ENCODE measurements at regions not wholly inside any gene's neighbourhood (a gene's known extent, or its start where the extent isn't known, plus 50 kb on each side); places are given as distances from the start of the nearest gene placed in this dataset.
"Not testable (repeated sequence)": the region's sequence is repeated elsewhere in the genome, so short reads cannot be mapped to it uniquely, and the experiment has no call there.

GRCh38 chr3:8399686-8400085 lies 101.9 kb upstream of the LMCD1 start:
- in situ Hi-C loops (cut with HindIII; ENCODE audit: low pct_unique_long_range_greater_than_20kb, low sequenced_read_pairs): no loop called here
- DNase-seq (ENCODE audit: low read depth): no peak

GRCh38 chr3:8400911-8401310 lies 100.7 kb upstream of the LMCD1 start:
- in situ Hi-C loops (cut with HindIII; ENCODE audit: low pct_unique_long_range_greater_than_20kb, low sequenced_read_pairs): no loop called here
- DNase-seq (ENCODE audit: low read depth): no peak

- in situ Hi-C loops (cut with HindIII; ENCODE audit: low pct_unique_long_range_greater_than_20kb, low sequenced_read_pairs): no loop called here
- DNase-seq (ENCODE audit: low read depth): no peak
Observed at GRCh38 chr3:8403996-8404395, 97.6 kb upstream of the LMCD1 start.

- in situ Hi-C loops (cut with HindIII; ENCODE audit: low pct_unique_long_range_greater_than_20kb, low sequenced_read_pairs): no loop called here
- no peak for DNase-seq (ENCODE audit: low read depth)
Observed at GRCh38 chr3:8405144-8405543, 96.5 kb upstream of the LMCD1 start.

GRCh38 chr3:8406479-8406878 lies 95.1 kb upstream of the LMCD1 start:
- no peak for DNase-seq (ENCODE audit: low read depth)
- in situ Hi-C loops (cut with HindIII; ENCODE audit: low pct_unique_long_range_greater_than_20kb, low sequenced_read_pairs): no loop called here

GRCh38 chr3:8413337-8413926 lies 88.2 kb upstream of the LMCD1 start:
- in situ Hi-C loops (cut with HindIII; ENCODE audit: low pct_unique_long_range_greater_than_20kb, low sequenced_read_pairs): no loop called here

GRCh38 chr3:8416965-8417364 lies 84.7 kb upstream of the LMCD1 start:
- DNase-seq (ENCODE audit: low read depth): peak; percentile 41
- in situ Hi-C loops (cut with HindIII; ENCODE audit: low pct_unique_long_range_greater_than_20kb, low sequenced_read_pairs): no loop called here

More at GRCh38 chr3:8413337-8413926, 88.2 kb upstream of the LMCD1 start:
- no peak for DNase-seq (ENCODE audit: low read depth)

GRCh38 chr3:8420612-8421011 lies 81.0 kb upstream of the LMCD1 start:
- in situ Hi-C loops (cut with HindIII; ENCODE audit: low pct_unique_long_range_greater_than_20kb, low sequenced_read_pairs): no loop called here
- no peak for DNase-seq (ENCODE audit: low read depth)

GRCh38 chr3:8421267-8421666 lies 80.4 kb upstream of the LMCD1 start:
- in situ Hi-C loops (cut with HindIII; ENCODE audit: low pct_unique_long_range_greater_than_20kb, low sequenced_read_pairs): no loop called here
- no peak for DNase-seq (ENCODE audit: low read depth)

GRCh38 chr3:8421711-8422110 lies 79.9 kb upstream of the LMCD1 start:
- in situ Hi-C loops (cut with HindIII; ENCODE audit: low pct_unique_long_range_greater_than_20kb, low sequenced_read_pairs): no loop called here
- no peak for DNase-seq (ENCODE audit: low read depth)

- DNase-seq (ENCODE audit: low read depth): no peak
- in situ Hi-C loops (cut with HindIII; ENCODE audit: low pct_unique_long_range_greater_than_20kb, low sequenced_read_pairs): no loop called here
Observed at GRCh38 chr3:8423307-8423706, 78.3 kb upstream of the LMCD1 start.

- in situ Hi-C loops (cut with HindIII; ENCODE audit: low pct_unique_long_range_greater_than_20kb, low sequenced_read_pairs): no loop called here
Observed at GRCh38 chr3:8424281-8424680, 77.3 kb upstream of the LMCD1 start.

GRCh38 chr3:8436661-8437287 lies 64.8 kb upstream of the LMCD1 start:
- in situ Hi-C loops (cut with HindIII; ENCODE audit: low pct_unique_long_range_greater_than_20kb, low sequenced_read_pairs): no loop called here
- no peak for DNase-seq (ENCODE audit: low read depth)

More at GRCh38 chr3:8424281-8424680, 77.3 kb upstream of the LMCD1 start:
- no peak for DNase-seq (ENCODE audit: low read depth)

GRCh38 chr3:8438507-8439079 lies 63.0 kb upstream of the LMCD1 start:
- in situ Hi-C loops (cut with HindIII; ENCODE audit: low pct_unique_long_range_greater_than_20kb, low sequenced_read_pairs): no loop called here
- DNase-seq (ENCODE audit: low read depth): peak; percentile 27

GRCh38 chr3:8440142-8440541 lies 61.5 kb upstream of the LMCD1 start:
- DNase-seq (ENCODE audit: low read depth); in situ Hi-C loops (cut with HindIII; ENCODE audit: low pct_unique_long_range_greater_than_20kb, low sequenced_read_pairs): not testable (repeated sequence)

- peak; percentile 69 for DNase-seq (ENCODE audit: low read depth)
- in situ Hi-C loops (cut with HindIII; ENCODE audit: low pct_unique_long_range_greater_than_20kb, low sequenced_read_pairs): no loop called here
Observed at GRCh38 chr3:8441969-8442559, 59.6 kb upstream of the LMCD1 start.

- DNase-seq (ENCODE audit: low read depth): peak; percentile 4
Observed at GRCh38 chr3:8442993-8443650, 58.5 kb upstream of the LMCD1 start.

GRCh38 chr3:8443829-8444791 lies 57.5 kb upstream of the LMCD1 start:
- in situ Hi-C loops (cut with HindIII; ENCODE audit: low pct_unique_long_range_greater_than_20kb, low sequenced_read_pairs): no loop called here
- peak; percentile 96 for DNase-seq (ENCODE audit: low read depth)

More at GRCh38 chr3:8442993-8443650, 58.5 kb upstream of the LMCD1 start:
- in situ Hi-C loops (cut with HindIII; ENCODE audit: low pct_unique_long_range_greater_than_20kb, low sequenced_read_pairs): no loop called here

Data from Caki2 (cell line).